ENCODE measurements at regions not wholly inside any gene's neighbourhood (a gene's known extent, or its start where the extent isn't known, plus 50 kb on each side); places are given as distances from the start of the nearest gene placed in this dataset.

- TF ChIP-seq CTCF (IDR thresholded peaks at IDR 0.05) (no peak), EP300 (IDR thresholded peaks at IDR 0.05) (no peak), POLR2A (IDR thresholded peaks at IDR 0.05) (no peak)
These were observed 567.4 kb downstream of the INHBA start for GRCh38 chr7:41135511-41135910.
